ENCODE measurements at regions not wholly inside any gene's neighbourhood (a gene's known extent, or its start where the extent isn't known, plus 50 kb on each side); places are given as distances from the start of the nearest gene placed in this dataset.

- Histone ChIP-seq H3K9me3 (ENCODE audit: control insufficient read depth, insufficient read depth, low read depth, low read length) (no peaks in the 10 kb centered on the region), H3K36me3 (ENCODE audit: control insufficient read depth, insufficient read depth, low read length) (no peaks in the 10 kb centered on the region), H3K4me2 (ENCODE audit: extremely low read depth, insufficient read depth, low read length) (no peak overlapping the region), H3K4me3 (replicated peaks in 1 of 4; ENCODE audit: control extremely low read depth in 1 of 4, insufficient read depth in 1 of 4, low read depth in 3 of 4, low read length in 4 of 4) (no peak overlapping the region), H3K27ac (ENCODE audit: insufficient read depth, low read length) (no peak overlapping the region), H2AFZ (ENCODE audit: low read length) (no peak overlapping the region), H4K20me1 (ENCODE audit: control insufficient read depth, extremely low read depth, insufficient read depth, low read length) (no peaks in the 10 kb centered on the region), H3K9ac (ENCODE audit: insufficient read depth, low read length) (no peak overlapping the region), H3K27me3 (ENCODE audit: control insufficient read depth, insufficient read depth, low read length) (no peaks in the 10 kb centered on the region), H3K79me2 (ENCODE audit: control insufficient read depth, insufficient read depth, low read length) (no peaks in the 10 kb centered on the region), H3K4me1 (ENCODE audit: control insufficient read depth, extremely low read depth, insufficient read depth, low read length) (no peaks in the 10 kb centered on the region)
- DNase-seq (ENCODE audit: low read depth in 2 of 2): no peak
- TF ChIP-seq CTCF (conservative IDR thresholded peaks at IDR 0.05 in 1 of 2, IDR thresholded peaks at IDR 0.05 in 1 of 2; ENCODE audit: low read depth in 1 of 2, low read length in 2 of 2) (no peak), EZH2 (IDR thresholded peaks at IDR 0.05; ENCODE audit: low read length, missing control alignments) (no peak)
Measured at GRCh38 chr13:111480503-111480902, 160.1 kb downstream of the TEX29 start.

DNA sequence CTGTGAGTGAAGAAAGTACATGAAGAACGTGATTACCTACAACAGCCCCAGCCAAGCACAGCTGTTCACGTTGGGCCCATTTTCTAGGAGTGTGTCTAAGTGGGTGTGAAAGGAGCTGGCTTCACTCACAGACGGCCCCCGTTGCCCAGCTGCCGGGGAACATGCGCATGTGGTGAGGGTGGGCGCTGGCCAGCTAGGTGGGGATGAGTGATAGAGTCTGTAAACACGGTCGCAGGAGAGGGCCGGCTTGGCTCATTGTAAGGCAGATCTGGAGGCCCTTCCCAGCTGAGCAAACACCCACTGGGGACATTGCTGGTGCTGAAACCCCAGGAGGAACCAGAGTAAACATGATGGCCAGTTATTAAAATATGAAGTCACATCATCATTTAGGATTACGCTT, 160.5 kb downstream of the TEX29 start:
- H3K4me3 ChIP-seq (replicated peaks in 1 of 4; ENCODE audit: control extremely low read depth in 1 of 4, insufficient read depth in 1 of 4, low read depth in 3 of 4, low read length in 4 of 4): no peak overlapping the region
- H3K4me1 ChIP-seq (ENCODE audit: control insufficient read depth, extremely low read depth, insufficient read depth, low read length): no peaks in the 10 kb centered on the region
- no peaks in the 10 kb centered on the region for H3K9me3 ChIP-seq (ENCODE audit: control insufficient read depth, insufficient read depth, low read depth, low read length)
- H3K36me3 ChIP-seq (ENCODE audit: control insufficient read depth, insufficient read depth, low read length): no peaks in the 10 kb centered on the region
- no peaks in the 10 kb centered on the region for H4K20me1 ChIP-seq (ENCODE audit: control insufficient read depth, extremely low read depth, insufficient read depth, low read length)
- no peak overlapping the region for H3K27ac ChIP-seq (ENCODE audit: insufficient read depth, low read length)
- DNase-seq (ENCODE audit: low read depth in 2 of 2): no peak
- no peak overlapping the region for H3K4me2 ChIP-seq (ENCODE audit: extremely low read depth, insufficient read depth, low read length)
- no peak overlapping the region for H3K9ac ChIP-seq (ENCODE audit: insufficient read depth, low read length)
- no peak overlapping the region for H2AFZ ChIP-seq (ENCODE audit: low read length)
- no peaks in the 10 kb centered on the region for H3K79me2 ChIP-seq (ENCODE audit: control insufficient read depth, insufficient read depth, low read length)
- TF ChIP-seq EZH2 (IDR thresholded peaks at IDR 0.05; ENCODE audit: low read length, missing control alignments): no peak
- TF ChIP-seq CTCF (conservative IDR thresholded peaks at IDR 0.05 in 1 of 2, IDR thresholded peaks at IDR 0.05 in 1 of 2; ENCODE audit: low read depth in 1 of 2, low read length in 2 of 2): no peak
- no peaks in the 10 kb centered on the region for H3K27me3 ChIP-seq (ENCODE audit: control insufficient read depth, insufficient read depth, low read length)

- Histone ChIP-seq H3K4me2 (ENCODE audit: extremely low read depth, insufficient read depth, low read length) (no peak overlapping the region), H3K79me2 (ENCODE audit: control insufficient read depth, insufficient read depth, low read length) (no peaks in the 10 kb centered on the region), H4K20me1 (ENCODE audit: control insufficient read depth, extremely low read depth, insufficient read depth, low read length) (no peaks in the 10 kb centered on the region), H3K9me3 (ENCODE audit: control insufficient read depth, insufficient read depth, low read depth, low read length) (no peaks in the 10 kb centered on the region), H2AFZ (ENCODE audit: low read length) (no peak overlapping the region), H3K27ac (ENCODE audit: insufficient read depth, low read length) (no peak overlapping the region), H3K27me3 (ENCODE audit: control insufficient read depth, insufficient read depth, low read length) (no peaks in the 10 kb centered on the region), H3K36me3 (ENCODE audit: control insufficient read depth, insufficient read depth, low read length) (no peaks in the 10 kb centered on the region), H3K4me3 (replicated peaks in 1 of 4; ENCODE audit: control extremely low read depth in 1 of 4, insufficient read depth in 1 of 4, low read depth in 3 of 4, low read length in 4 of 4) (no peak overlapping the region), H3K9ac (ENCODE audit: insufficient read depth, low read length) (no peak overlapping the region), H3K4me1 (ENCODE audit: control insufficient read depth, extremely low read depth, insufficient read depth, low read length) (no peaks in the 10 kb centered on the region)
- no peak for TF ChIP-seq CTCF (conservative IDR thresholded peaks at IDR 0.05 in 1 of 2, IDR thresholded peaks at IDR 0.05 in 1 of 2; ENCODE audit: low read depth in 1 of 2, low read length in 2 of 2)
- no peak for TF ChIP-seq EZH2 (IDR thresholded peaks at IDR 0.05; ENCODE audit: low read length, missing control alignments)
- no peak for DNase-seq (ENCODE audit: low read depth in 2 of 2)
Measured at GRCh38 chr13:111482126-111482525, 161.7 kb downstream of the TEX29 start.
